GM19455 (cell line): ENCODE measurements at regions not wholly inside any gene's neighbourhood (a gene's known extent, or its start where the extent isn't known, plus 50 kb on each side); places are given as distances from the start of the nearest gene placed in this dataset.
"Not testable (repeated sequence)": the region's sequence is repeated elsewhere in the genome, so short reads cannot be mapped to it uniquely, and the experiment has no call there.

Experiments used
- ATAC-seq: cut with Tn5 transposase; IDR thresholded peaks from one replicate; pipeline ENCODE4 v1.9.1; 2021; ENCODE audit not compliant: unreplicated experiment

DNA sequence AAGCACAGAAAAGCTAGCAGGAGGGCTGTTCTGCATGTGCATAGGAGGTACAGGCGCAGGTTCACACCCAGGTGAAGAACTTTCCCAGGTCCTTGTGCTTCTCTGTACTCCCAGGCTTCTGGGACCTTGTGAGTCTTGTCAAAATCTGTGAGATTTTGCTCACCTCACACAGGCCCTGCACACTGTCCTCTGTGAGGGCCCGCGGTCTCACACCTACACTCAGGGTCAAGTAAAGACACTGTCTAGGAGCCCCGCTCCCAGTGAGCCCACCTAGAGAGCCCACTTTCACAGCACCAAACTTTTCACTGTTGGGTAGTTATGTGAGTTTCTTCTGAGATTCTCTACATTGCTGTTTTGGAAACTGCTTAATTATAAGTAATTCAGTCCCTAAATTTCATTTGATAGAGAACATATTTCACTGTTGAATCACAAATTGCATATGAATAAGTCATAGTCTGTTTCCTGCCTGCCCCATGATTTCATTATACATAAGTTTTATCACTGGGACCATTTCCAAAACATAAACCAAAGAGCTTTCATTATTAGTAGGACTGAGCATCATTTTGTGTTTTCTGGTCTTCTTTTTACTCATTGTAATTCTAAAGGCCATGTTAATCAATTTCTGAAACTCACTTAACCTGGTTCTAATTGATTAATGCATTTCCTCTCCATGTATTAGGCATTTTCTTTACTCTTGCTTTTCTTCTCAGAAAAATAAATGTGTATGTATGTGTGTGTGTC, 234.2 kb upstream of the SPOPL start:
- peak; percentile 56 for ATAC-seq

DNA sequence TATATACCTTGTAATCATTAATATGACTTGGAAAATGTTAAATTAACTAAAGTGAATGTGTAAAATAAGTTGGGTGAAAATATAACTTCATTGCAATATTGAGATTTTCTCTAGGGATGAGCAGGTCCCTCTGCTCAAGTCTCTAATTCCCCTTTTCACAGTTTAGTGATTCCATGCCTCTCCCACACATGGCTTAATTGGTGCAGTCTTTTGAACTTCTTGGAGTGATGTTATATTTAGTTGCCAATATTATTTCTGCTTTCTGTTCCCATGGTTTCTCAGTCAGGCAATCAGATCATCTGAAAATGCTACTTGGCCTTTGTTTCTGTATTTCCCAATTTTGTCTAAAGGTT, 233.7 kb upstream of the SPOPL start:
- no peak for ATAC-seq

DNA sequence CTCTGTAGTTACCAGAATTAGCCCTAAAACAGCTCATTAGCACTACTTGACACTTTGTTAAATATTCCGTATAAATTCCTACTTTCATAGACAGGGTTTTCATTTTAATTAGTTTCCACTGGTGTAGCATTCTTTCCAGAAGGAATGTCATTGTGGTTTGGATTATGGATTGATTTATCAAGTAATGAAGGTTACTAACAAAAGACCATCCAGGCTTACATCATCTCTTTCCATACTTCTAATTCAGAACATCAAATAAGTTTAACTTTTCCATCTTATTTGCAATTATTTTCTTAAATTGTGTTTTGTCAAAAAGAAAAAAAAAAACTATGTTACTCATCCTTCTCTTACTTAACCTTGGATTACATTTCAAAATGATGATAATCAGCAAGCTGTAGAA, 231.8 kb upstream of the SPOPL start:
- ATAC-seq = no peak

GRCh38 chr2:138271467-138271866, 230.1 kb upstream of the SPOPL start:
- no peak for ATAC-seq

DNA sequence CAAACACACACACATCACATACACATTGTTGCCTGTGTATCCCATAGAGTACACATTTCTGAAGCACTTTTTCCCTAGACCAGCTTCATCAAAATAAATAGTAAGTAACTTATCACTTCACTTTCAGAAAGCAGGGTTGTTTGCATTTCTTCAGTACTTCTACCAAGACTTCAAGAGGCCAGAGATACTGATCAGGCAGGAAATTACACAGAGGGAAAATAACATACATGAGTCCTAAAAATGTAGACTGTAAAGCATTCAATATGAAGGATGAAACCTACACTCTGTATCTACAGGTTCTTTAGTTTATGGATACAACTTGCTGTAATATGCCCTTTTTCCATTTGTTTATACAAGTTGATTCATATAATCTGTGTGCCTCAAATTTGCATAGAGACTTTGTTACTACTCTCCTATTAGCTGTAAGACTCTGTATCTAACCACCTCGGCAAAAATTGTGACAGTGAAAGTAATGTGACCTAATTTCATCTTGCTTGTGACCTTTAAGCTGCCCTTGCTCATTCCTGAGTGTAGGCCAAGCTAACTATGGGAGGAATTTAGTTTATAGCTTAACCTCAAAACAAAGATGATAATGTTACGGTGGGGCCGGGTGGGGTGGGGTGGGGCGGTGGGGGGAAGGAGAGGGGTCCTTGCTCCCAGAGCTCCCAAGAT, 228.9 kb upstream of the SPOPL start:
- no peak for ATAC-seq

- not testable (repeated sequence) for ATAC-seq
Measured at GRCh38 chr2:138273280-138273679, 228.3 kb upstream of the SPOPL start.

DNA sequence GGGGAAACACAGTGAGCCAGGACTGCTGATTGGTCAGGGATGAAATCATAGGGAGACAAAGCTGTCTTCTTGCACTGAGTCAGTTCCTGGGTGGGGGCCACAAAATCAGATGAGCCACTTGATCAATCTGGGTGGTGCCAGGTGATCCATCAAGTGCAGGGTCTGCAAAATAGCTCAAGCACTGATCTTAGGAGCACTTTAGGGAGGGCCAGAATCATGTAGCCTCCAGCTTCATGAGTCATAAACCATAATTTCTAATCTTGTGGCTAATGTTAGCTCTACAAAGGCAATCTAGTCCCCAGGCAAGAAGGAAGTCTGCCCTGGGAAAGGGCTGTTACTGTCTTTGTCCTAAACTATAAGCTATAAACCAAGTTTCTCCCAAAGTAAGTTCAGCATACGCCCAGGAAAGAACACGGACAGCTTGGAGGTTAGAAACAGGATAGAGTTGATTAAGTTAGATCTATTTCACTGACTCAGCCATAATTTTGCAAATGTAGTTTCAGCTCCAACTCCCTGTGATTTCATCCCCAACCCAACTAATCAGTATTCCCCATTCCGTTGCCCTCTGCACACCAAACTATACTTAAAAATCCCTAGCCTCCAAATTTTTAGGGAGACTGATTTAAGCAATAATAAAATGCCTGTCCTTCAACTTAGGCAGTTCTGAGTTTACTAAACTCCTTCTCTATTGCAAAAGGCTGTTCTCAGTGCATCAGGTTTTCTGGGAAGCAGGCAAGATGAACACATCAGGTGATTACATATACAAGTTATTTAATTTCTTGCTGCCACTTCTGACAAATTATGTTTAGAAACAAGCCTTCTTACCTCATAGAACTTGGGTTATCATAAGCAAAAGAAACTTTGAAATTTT, 226.9 kb upstream of the SPOPL start:
- no peak for ATAC-seq

DNA sequence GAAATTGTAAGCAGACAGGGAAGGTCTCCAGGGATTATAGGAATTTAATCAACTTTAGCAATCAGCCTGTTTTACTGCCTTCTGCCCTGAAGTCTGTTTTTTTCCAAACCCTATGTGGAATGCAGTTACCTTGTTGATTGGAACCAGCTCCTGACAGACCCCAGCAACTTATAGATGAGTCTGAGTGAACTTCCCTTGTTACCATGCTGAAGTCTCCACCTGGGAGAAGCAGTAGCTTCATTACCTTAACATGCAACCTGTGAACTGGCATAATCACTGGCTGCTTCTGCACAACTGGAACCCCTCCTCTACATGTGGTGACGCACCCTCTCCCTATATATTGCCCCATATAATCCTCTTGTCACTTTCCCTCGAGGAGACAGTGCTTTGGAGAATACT, 226.3 kb upstream of the SPOPL start:
- ATAC-seq = no peak

- ATAC-seq = no peak
Measured at GRCh38 chr2:138275881-138276280, 225.7 kb upstream of the SPOPL start.

DNA sequence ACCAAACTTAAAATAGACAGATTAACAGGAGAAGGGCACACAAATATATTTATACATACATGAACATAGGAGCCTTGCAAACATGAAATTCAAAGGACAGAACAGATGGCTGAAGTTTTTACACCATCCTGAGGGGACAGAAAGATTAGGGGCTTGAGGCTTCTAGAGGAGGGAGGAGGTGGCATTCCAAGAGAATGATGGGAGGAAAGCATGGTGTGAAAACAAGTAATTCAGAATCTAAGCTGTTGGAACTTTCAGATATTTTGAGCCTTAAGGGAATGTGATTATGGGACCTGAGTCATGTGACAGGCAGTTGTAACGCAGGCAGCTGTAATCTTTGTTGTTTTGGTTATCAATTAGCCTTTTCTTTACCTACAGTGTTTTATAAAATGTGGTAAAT, 225.2 kb upstream of the SPOPL start:
- no peak for ATAC-seq

DNA sequence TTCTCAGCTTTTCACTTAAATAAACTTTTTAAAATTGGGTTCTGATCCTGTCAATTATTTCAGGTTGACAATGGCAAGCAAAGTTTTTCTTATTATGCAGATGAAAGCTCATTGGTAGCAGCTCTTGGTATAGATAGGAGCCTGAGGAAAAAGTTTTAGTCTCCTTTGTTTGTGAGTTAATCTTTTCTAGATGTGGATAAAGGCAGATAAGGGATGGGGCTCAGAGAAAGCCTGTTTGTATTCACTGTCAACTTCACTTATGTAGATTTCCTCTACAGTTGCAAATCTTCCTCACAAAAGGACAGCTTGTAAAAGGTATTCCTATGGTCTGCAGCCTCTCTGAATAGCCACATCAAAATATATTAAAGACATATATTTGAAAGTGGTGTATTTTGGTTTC, 224.5 kb upstream of the SPOPL start:
- no peak for ATAC-seq

DNA sequence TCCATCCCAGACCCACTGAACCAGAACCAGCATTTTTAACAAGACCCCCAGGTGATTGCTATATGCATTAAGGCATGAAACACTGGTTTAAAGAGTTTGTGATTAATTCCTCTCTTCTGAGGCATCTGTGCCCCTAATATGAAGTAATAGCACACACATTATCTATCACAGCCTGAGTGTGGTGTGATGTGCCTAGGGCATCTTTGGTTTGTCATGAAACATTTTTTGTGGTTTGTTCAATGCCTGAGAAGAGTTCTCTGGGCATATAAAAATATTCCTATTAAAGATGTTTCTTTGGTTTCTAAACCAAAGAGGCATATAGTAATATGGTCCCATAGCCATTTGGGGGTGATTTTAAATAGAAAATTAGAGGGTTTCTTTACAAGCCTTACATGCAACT, 221.7 kb upstream of the SPOPL start:
- ATAC-seq = no peak

DNA sequence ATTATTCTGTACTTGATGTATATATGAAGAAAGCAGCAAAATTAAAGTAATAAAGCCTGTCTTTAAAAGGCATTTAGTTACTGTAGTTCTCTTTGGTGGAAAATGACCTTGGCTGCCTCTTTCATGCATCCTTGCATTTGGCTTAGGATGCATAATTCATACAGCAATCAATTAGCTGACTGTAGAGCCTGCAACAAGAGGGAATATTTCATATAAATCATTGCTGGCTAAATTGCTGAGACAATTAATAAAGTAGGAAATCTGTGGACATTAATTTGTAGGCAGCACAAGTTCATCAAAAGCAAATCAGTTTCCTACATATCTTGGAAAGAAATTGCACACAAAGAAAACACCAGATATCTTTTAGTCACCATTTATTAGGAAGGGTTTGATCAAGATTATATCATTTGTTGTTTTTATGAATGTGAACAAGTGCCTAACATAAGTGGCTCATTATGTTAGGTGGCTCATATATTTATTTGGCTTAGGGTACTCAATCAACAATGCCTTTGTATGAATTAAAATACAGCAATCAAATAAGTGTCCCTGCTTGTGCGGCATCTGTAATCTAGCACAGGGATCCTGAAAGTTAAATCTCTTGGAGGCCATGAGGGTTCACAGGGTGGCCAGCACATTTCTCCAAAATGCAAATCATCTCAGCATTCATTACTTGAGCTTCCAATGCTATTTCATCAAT, 220.4 kb upstream of the SPOPL start:
- no peak for ATAC-seq

DNA sequence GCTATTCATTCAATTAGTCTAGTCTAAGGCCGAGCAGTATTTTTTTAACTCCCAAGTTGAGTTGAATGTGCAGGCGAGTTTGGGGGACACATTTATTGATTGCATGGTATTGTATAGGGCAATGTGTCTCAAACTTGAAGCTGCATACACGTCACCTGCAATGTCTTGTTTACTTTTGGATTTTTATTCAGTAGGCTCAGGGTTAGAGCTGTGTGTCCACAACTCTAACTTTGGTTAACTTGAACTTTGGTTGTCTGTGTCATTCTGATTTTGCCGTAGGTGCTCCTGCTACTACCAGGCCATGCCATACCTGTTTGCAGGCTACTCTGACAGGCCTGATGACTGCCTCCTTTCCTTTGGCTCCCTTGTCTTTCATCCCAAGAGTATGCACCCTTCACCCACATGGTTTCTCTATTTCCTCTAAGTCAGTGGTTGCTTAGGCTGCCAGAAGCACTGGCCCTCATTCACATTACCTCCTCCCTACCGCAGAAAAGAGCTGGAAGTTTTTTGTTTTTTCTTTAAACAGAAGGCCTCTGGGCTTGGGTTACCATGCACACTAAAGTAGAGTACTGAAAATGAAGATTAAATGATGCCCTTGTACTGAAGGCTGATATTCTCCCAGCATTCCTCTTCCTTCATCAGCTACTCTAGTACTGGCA, 219.4 kb upstream of the SPOPL start:
- no peak for ATAC-seq

- ATAC-seq = no peak
Measured at GRCh38 chr2:138291805-138292204, 209.8 kb upstream of the SPOPL start.

DNA sequence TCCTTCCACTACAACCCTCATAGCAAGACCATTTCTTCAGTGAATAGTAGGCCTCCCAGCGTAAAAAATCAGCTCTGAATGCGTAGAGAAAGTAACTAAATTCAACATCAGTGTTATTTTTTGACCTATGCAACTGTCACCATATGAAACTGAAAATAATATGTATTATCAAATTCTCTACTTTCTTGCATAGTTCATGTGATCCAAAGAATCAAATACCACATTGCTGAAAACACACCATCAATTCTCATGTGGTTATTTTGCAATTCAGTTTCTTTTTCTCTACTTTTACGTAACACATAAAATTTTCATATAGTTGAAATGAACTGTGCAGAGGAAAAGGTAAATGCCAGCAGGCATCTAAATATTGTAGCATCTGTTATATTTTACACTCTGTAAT, 208.5 kb upstream of the SPOPL start:
- ATAC-seq = no peak

GRCh38 chr2:138293549-138293948, 208.0 kb upstream of the SPOPL start:
- ATAC-seq = no peak

- no peak for ATAC-seq
Measured at GRCh38 chr2:138294451-138294850, 207.1 kb upstream of the SPOPL start.

DNA sequence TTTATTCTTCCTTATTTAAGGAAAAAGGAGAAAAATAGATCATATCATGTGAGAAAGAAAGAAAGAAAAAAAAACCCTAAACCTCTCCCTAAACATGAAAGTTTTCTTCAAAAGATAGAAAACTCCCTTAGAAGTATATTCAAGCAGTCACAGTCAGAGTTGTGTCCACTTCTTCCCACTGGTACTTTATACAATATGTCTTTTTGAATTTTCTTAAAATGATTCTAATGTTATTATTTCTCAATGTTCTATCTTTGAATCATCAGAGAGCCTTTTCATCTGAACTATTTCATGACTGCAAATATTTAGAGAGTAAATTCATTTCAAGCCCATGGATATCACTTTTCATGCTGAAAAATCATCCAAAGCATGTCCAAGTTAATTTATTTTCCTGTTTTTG, 205.2 kb upstream of the SPOPL start:
- ATAC-seq = no peak

DNA sequence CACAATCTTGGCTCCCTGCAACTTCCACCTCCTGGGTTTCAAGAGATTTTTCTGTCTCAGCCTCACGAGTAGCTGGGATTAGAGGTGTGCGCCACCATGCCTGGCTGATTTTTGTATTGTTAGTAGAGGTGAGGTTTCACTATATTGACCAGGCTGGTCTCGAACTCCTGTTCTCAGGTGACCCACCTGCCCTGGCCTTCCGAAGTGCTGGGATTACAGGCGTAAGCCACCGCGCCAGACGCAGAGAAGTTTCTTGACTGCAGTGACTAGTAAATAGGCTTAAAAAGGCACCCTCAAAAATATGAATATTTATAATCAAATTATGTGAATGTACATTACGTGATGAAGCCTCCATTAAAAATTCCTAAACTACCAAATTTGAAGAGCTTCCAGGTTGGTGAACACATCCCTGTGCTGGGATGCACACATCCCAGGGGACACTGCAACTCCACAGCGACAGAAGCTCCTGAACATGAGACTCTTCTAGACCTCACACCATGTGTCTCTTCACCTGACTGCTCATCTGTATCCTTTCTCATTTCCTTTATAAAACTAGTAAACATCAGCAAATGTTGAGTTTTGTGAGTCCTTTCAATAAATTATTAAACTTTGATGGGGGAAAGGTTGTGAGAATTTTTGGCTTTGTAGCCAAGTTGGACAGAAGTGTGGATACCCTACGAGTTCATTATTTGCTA, 203.3 kb upstream of the SPOPL start:
- ATAC-seq = no peak
